ENCODE measurements at regions not wholly inside any gene's neighbourhood (a gene's known extent, or its start where the extent isn't known, plus 50 kb on each side); places are given as distances from the start of the nearest gene placed in this dataset.
A peak's percentile ranks its signal among the peaks of the same experiment; 100 is the strongest.

DNA sequence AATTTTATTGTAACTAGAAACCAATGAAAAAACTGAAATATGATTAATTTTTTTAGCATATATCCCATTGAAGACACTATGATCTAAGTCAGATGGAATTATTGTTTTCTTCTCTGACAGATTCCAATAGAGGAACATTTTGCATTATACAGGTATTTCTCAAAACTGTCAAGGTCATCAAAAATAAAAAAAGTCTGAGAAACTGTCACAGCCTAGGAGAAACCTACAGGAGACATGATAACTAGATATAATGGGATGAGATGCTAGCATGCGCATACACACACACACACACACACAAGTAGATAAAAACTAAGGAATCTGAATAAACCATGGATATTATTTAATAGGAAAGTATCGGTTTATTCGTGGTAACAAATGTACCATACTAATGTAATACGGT, 161.9 kb upstream of the HCRTR2 start:
- H3K4me3 ChIP-seq = no peak overlapping the region
- H3K4me1 ChIP-seq = peaks cover 0 to 7% (median 0%) of the 10 kb centered on the region in 9 donors
- no peaks in the 10 kb centered on the region for H3K27me3 ChIP-seq
- no peak for DNase-seq
- intact Hi-C loops (cut with DNase I) = loop anchor here in 1 of 10 donors (5.0 kb wide), 1 partner anchor 55 kb away; no protein-coding TSS in a partner anchor
- no peaks in the 10 kb centered on the region for H3K9me3 ChIP-seq
- no peaks in the 10 kb centered on the region for H3K36me3 ChIP-seq
- 96% methylated on average over 4 of the region's 4 CpGs for WGBS, 2 donors
- TF ChIP-seq, protein P1, sequence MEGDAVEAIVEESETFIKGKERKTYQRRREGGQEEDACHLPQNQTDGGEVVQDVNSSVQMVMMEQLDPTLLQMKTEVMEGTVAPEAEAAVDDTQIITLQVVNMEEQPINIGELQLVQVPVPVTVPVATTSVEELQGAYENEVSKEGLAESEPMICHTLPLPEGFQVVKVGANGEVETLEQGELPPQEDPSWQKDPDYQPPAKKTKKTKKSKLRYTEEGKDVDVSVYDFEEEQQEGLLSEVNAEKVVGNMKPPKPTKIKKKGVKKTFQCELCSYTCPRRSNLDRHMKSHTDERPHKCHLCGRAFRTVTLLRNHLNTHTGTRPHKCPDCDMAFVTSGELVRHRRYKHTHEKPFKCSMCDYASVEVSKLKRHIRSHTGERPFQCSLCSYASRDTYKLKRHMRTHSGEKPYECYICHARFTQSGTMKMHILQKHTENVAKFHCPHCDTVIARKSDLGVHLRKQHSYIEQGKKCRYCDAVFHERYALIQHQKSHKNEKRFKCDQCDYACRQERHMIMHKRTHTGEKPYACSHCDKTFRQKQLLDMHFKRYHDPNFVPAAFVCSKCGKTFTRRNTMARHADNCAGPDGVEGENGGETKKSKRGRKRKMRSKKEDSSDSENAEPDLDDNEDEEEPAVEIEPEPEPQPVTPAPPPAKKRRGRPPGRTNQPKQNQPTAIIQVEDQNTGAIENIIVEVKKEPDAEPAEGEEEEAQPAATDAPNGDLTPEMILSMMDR (IDR thresholded peaks at IDR 0.05) = no peak
- H3K27ac ChIP-seq = no peak overlapping the region
- no peak for ATAC-seq

DNA sequence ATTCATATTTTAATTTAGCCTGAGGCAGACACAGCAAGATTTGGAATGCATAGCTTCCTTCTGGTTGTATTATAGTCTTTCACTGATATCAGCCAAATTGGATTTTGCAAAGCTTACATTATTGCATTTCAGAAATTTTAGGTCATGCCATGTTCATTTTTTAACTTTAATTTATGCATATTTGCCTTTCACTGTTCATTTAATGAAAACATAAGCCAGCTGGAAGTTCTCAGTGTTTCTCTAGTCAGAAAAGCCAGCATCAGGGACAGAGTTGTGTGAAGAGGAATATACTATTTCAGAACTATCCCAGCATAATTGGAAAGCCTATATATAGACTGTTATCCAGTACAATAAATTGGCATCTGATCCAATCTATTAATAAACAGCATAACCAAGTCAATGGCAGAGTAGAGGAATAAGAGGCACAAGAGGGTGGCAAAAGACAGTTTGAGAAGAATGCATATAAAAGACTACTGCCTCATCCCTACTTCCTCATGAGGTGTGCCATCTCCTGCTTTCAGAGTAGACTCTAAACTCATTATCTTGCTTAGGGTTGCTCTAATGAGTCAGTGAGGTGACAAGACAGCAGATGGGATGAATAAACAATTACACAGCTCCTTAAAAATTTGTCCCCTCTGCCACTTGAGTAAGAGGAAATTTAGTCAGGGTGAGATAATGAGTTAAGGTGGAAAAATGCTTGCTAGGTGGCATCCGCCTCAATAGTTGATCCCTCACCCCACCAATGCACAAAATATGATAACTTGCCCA, 159.8 kb upstream of the HCRTR2 start:
- Histone ChIP-seq H3K9me3 (peaks cover 0 to 7% (median 0%) of the 10 kb centered on the region in 11 donors), H3K27ac (no peak overlapping the region), H3K36me3 (no peaks in the 10 kb centered on the region), H3K4me3 (no peak overlapping the region), H3K27me3 (no peaks in the 10 kb centered on the region), H3K4me1 (peaks cover 0 to 7% (median 0%) of the 10 kb centered on the region in 9 donors)
- ATAC-seq (peak in 1 of 8 donors; percentile 41), DNase-seq (no peak)
- WGBS, 2 donors = 59 to 67% methylated on average over 1 of the region's 1 CpG
- intact Hi-C loops (cut with DNase I) = loop anchor here in 1 of 10 donors (5.0 kb wide), 1 partner anchor 53 kb away; no protein-coding TSS in a partner anchor
- TF ChIP-seq, protein P1 (IDR thresholded peaks at IDR 0.05) = no peak

DNA sequence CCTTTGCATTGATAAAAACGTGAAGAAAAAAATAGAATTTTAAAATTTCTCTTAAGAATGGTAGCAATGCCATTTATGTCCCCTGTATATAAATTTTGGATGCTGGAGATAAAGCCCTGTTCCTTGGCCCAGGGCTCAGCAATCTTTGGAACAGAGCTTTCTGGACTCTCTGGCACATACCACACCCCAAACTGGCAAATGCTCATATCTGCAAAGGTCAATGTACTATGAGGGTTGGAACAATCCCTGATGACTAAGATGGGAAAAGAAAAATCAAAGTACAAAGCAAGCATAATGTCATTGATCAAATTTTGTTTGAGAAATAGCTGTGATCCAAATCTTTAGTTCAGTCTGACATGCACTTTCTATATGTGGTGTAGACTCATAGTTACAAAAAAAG, 158.1 kb upstream of the HCRTR2 start:
- TF ChIP-seq, protein P1 (IDR thresholded peaks at IDR 0.05) = no peak
- ATAC-seq = peak in 4 of 8 donors; percentile 52 to 89 (median 83)
- no peak overlapping the region for H3K4me3 ChIP-seq
- no peak for DNase-seq
- H3K27me3 ChIP-seq = no peaks in the 10 kb centered on the region
- H3K36me3 ChIP-seq = no peaks in the 10 kb centered on the region
- intact Hi-C loops (cut with DNase I) = no loop called here
- peaks cover 0 to 11% (median 0%) of the 10 kb centered on the region in 11 donors for H3K9me3 ChIP-seq
- H3K4me1 ChIP-seq = peaks cover 0 to 7% (median 0%) of the 10 kb centered on the region in 9 donors
- 56 to 59% methylated on average over 1 of the region's 1 CpG for WGBS, 2 donors
- H3K27ac ChIP-seq = no peak overlapping the region

DNA sequence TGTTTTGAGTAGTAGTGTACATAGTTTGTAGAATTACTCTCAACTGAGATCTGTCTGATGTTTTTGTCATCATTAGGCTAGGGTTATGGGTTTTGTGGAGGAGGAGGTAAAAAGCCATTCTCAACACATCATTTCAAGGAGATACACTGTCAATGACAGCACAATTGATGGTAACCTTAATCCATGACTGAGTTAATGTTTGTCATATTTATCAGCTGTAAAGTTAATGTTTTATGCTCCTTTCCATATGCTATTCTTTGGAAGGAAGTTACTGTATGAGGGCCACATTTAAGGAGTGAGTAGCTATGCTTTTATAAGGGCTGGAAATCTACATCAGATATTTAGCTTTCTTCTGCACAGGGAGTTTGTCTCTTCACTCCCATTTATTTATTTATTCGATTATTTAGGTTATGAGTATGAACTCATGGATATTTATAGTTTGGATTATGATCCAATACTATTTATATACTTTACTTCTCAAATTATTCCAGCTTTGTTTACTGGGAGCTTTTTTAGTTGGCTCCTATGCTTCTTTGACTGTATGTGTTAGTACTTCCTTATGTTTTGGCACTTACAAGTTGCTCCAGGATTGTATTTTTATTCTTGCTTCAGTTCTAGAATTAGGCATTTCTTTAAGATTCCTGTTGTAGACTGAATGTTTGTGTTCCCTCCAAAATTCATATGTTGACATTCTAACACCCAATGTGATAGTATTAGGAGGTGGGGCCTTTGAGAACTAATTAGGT, 156.6 kb upstream of the HCRTR2 start:
- TF ChIP-seq, protein P1 (IDR thresholded peaks at IDR 0.05) = no peak
- Histone ChIP-seq H3K4me3 (no peak overlapping the region), H3K36me3 (no peaks in the 10 kb centered on the region), H3K4me1 (peaks cover 0 to 7% (median 0%) of the 10 kb centered on the region in 9 donors), H3K9me3 (peaks cover 0 to 11% (median 0%) of the 10 kb centered on the region in 11 donors), H3K27ac (no peak overlapping the region), H3K27me3 (no peaks in the 10 kb centered on the region)
- ATAC-seq = no peak
- 46 to 48% methylated on average over 1 of the region's 1 CpG for WGBS, 2 donors
- intact Hi-C loops (cut with DNase I) = no loop called here
- no peak for DNase-seq
